NB4 (cell line): ENCODE measurements at regions not wholly inside any gene's neighbourhood (a gene's known extent, or its start where the extent isn't known, plus 50 kb on each side); places are given as distances from the start of the nearest gene placed in this dataset.

ENCODE experiments used
- DNase-seq: peaks from one replicate; pipeline ENCODE4 v3.0.0; 2010; ENCODE audit warnings: low read depth
- H3K4me3 ChIP-seq: one replicate; pipeline ENCODE4 v1.5.1; 2011; ENCODE audit warnings: mild to moderate bottlenecking, low read depth, low read length, moderate library complexity
- CTCF ChIP-seq: IDR thresholded peaks from one replicate; pipeline ENCODE4 v1.5.1; 2012; ENCODE audit warnings: low read depth, low read length
- MYC ChIP-seq: IDR thresholded peaks from 2 replicates; pipeline ENCODE4 v1.6.1; 2011; ENCODE audit warnings: low read depth, low read length
- POLR2A ChIP-seq: IDR thresholded peaks from 2 replicates; pipeline ENCODE4 v1.6.1; 2011; ENCODE audit warnings: mild to moderate bottlenecking; ENCODE audit not compliant: insufficient read length; ENCODE audit errors: extremely low read depth
- TF ChIP-seq, protein P1 (sequence below): IDR thresholded peaks from 2 replicates; pipeline ENCODE4 v1.6.1; 2011; ENCODE audit warnings: low read depth, low read length

- no peak for DNase-seq
- no peak overlapping the region for H3K4me3 ChIP-seq
- TF ChIP-seq CTCF, result no peak
- TF ChIP-seq MYC, result no peak
- no peak for TF ChIP-seq POLR2A
- TF ChIP-seq, protein P1, sequence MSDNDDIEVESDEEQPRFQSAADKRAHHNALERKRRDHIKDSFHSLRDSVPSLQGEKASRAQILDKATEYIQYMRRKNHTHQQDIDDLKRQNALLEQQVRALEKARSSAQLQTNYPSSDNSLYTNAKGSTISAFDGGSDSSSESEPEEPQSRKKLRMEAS, result no peak
These were observed 208.0 kb upstream of the TNRC6C start for GRCh38 chr17:77750427-77751043.

DNA sequence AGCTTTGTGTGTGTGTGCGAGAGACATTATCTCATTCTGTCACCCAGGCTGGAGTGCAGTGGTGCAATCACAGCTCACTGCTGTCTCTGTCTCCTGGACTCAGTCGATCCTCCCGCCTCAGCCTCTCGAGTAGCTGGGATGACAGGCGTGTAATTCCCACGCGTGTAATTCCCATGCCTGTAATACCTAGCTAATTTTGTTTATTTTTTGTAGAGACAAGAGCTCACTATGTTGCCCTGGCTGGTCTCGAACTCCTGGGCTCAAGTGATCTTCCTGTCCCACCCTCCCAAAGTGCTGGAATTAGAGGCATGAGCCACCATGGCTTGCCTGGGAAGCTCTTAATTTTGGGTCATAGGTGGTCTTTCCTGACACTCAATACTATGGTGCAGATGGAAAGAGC lies 205.3 kb upstream of the TNRC6C start:
- no peak overlapping the region for H3K4me3 ChIP-seq
- DNase-seq, result no peak
- TF ChIP-seq MYC (no peak), CTCF (no peak), POLR2A (no peak)
- TF ChIP-seq, protein P1, result no peak

DNA sequence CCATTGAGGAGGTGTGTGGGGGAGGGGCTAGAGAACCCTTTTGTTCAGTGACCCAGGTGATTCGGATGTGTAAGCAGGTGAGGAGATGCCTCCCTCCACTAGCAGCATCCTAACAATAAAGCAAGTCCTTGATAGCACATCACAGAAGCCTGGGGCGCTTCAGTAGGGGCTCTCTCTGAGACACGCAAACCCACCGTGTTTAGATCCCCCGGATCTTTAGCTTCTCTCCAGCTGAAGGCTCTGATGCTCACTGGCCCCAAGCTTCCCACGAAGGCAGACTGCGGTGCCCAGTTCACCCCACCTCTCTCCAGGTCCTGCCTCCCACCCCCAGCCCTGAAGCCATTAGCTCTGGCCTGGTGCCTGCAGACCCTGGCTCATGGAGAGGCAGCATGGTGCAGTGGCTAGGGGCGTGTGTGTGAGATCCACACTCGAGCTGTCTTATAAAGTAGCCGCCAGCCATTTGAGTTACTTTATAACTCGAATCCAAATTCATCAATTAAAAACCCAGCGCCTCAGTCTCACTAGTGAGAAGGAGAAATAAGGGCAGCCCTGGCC lies 204.7 kb upstream of the TNRC6C start:
- no peak for DNase-seq
- TF ChIP-seq CTCF (no peak), MYC (no peak), POLR2A (no peak)
- TF ChIP-seq, protein P1, result no peak
- H3K4me3 ChIP-seq, result no peak overlapping the region

DNA sequence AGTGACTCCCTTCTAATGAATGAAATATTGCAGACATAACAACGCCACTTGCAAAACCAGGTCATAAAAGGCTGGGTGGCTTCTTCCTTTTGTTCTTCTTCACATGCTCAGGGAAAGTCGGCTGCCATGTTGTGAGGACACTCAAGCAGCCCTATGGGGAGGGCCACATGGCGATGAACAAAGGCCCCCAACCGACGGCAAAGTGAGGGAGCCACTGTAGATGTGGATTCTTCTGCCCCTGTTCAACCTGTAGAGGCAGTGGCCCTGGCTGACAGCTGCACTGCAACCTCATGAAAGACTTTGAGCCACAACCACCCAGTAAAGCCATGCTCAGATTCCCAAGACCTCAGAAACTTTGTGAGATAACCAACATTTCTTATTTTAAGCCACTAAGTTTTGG lies 203.5 kb upstream of the TNRC6C start:
- H3K4me3 ChIP-seq, result no peak overlapping the region
- TF ChIP-seq CTCF (no peak), POLR2A (no peak), MYC (no peak)
- TF ChIP-seq, protein P1, result no peak
- no peak for DNase-seq

- H3K4me3 ChIP-seq, result no peak overlapping the region
- DNase-seq, result no peak
- TF ChIP-seq CTCF, result no peak
These were observed 203.0 kb upstream of the TNRC6C start for GRCh38 chr17:77755410-77755963.
